Right lobe of liver (tissue), 6 donors: ENCODE measurements at regions not wholly inside any gene's neighbourhood (a gene's known extent, or its start where the extent isn't known, plus 50 kb on each side); places are given as distances from the start of the nearest gene placed in this dataset.

Experiments
- ATAC-seq, 4 donors: fragments of 200-7000 bp; cut with Tn5 transposase; one replicate each; pipeline ENCODE4 v1.9.1; 2020; ENCODE audit warnings: mild to moderate bottlenecking in 4 of 4, moderate library complexity in 4 of 4
- DNase-seq, 3 donors: peaks; one replicate each; pipeline ENCODE4 v3.0.0-alpha.2; 2020
- H3K27ac ChIP-seq, 3 donors: fragments of 200-600 bp; one replicate each; pipeline ENCODE4 v1.8.0; 2022
- H3K27me3 ChIP-seq, 2 donors: fragments of 200-600 bp; one replicate each; pipeline ENCODE4 v1.8.0; 2022
- H3K36me3 ChIP-seq, 4 donors: fragments of 200-600 bp; sonication (generic) in 1 of 4; one replicate each; pipeline versions ENCODE4 v1.5.1 to v1.8.0; 2017 to 2022; ENCODE audit warnings: control low read depth in 1 of 4
- H3K4me1 ChIP-seq, 4 donors: fragments of 200-600 bp; sonication (generic) in 1 of 4; one replicate each; pipeline versions ENCODE4 v1.5.1 to v1.8.0; 2017 to 2022; ENCODE audit warnings: control low read depth in 1 of 4
- H3K4me3 ChIP-seq, 3 donors: fragments of 200-600 bp; one replicate each; pipeline ENCODE4 v1.8.0; 2022
- H3K9me3 ChIP-seq, 4 donors: fragments of 200-600 bp; sonication (generic) in 1 of 4; one replicate each; pipeline versions ENCODE4 v1.5.1 to v1.8.0; 2017 to 2022; ENCODE audit warnings: control low read depth in 1 of 4
- CTCF ChIP-seq, 4 donors: fragments of 200-600 bp in 3 of 4; fragments of 450-650 bp in 1 of 4; IDR thresholded peaks; one replicate each; pipeline versions ENCODE4 v1.5.1 to v1.8.0; 2016 to 2022; ENCODE audit warnings: antibody characterized with exemption in 4 of 4, mild to moderate bottlenecking in 2 of 4
- POLR2A ChIP-seq: fragments of 450-650 bp; IDR thresholded peaks from one replicate; pipeline ENCODE4 v1.6.1; 2017; ENCODE audit warnings: antibody characterized with exemption, mild to moderate bottlenecking
- WGBS: methylation state at CpG from one replicate; pipeline ENCODE4 v1.1.6; 2018; ENCODE audit warnings: low coverage, low lambda C conversion rate; ENCODE audit not compliant: insufficient coverage; ENCODE audit errors: missing lambda C conversion rate; 5-methylcytosine and 5-hydroxymethylcytosine counted together
- intact Hi-C, 2 donors: fragments of 100-400 bp; cut with DNase I; formaldehyde crosslinking; loops; one replicate each; pipeline versions ENCODE4 v1.11.2 to v1.14.1; 2022
- donor health status: DM: no; HTN: yes; CAD: no.
- donor health status: DM: no; HTN: no; CAD: no.
- donor health status: DM: no; HTN: no; CAD: no.
- donor health status: DM: no; HTN: yes; CAD: no.
- donor health status: DM: no; HTN: yes; CAD: no.

- Histone ChIP-seq H3K36me3 (no peaks in the 10 kb centered on the region), H3K27ac (no peak overlapping the region), H3K4me1 (no peaks in the 10 kb centered on the region), H3K27me3 (no peaks in the 10 kb centered on the region), H3K4me3 (no peak overlapping the region), H3K9me3 (no peaks in the 10 kb centered on the region)
- DNase-seq (no peak), ATAC-seq (no peak)
- 45% methylated on average over 1 of the region's 1 CpG for WGBS
- intact Hi-C loops, result no loop called here
- TF ChIP-seq CTCF (IDR thresholded peaks at IDR 0.05) (no peak), POLR2A (no peak)
Measured at GRCh38 chr20:11727708-11728107, 190.0 kb upstream of the BTBD3 start.

- no peaks in the 10 kb centered on the region for H3K9me3 ChIP-seq
- WGBS, result 58% methylated on average over 2 of the region's 2 CpGs
- H3K4me1 ChIP-seq, result no peaks in the 10 kb centered on the region
- ATAC-seq, result no peak
- no peak for DNase-seq
- H3K36me3 ChIP-seq, result no peaks in the 10 kb centered on the region
- TF ChIP-seq CTCF (IDR thresholded peaks at IDR 0.05), result no peak
- TF ChIP-seq POLR2A, result no peak
- H3K27me3 ChIP-seq, result no peaks in the 10 kb centered on the region
- no peak overlapping the region for H3K4me3 ChIP-seq
- intact Hi-C loops, result no loop called here
- no peak overlapping the region for H3K27ac ChIP-seq
Measured at GRCh38 chr20:11728937-11729336, 188.8 kb upstream of the BTBD3 start.

- no peak for TF ChIP-seq CTCF (IDR thresholded peaks at IDR 0.05)
- TF ChIP-seq POLR2A, result no peak
- no peaks in the 10 kb centered on the region for H3K36me3 ChIP-seq
- WGBS, result 46% methylated on average over 1 of the region's 1 CpG
- H3K9me3 ChIP-seq, result no peaks in the 10 kb centered on the region
- H3K27me3 ChIP-seq, result no peaks in the 10 kb centered on the region
- ATAC-seq (no peak), DNase-seq (no peak)
- H3K27ac ChIP-seq, result no peak overlapping the region
- intact Hi-C loops, result no loop called here
- H3K4me3 ChIP-seq, result no peak overlapping the region
- no peaks in the 10 kb centered on the region for H3K4me1 ChIP-seq
Measured at GRCh38 chr20:11729806-11730205, 187.9 kb upstream of the BTBD3 start.

GRCh38 chr20:11734431-11734830, 183.3 kb upstream of the BTBD3 start:
- no peaks in the 10 kb centered on the region for H3K9me3 ChIP-seq
- DNase-seq (no peak), ATAC-seq (no peak)
- 40% methylated on average over 1 of the region's 1 CpG for WGBS
- H3K4me3 ChIP-seq, result no peak overlapping the region
- H3K36me3 ChIP-seq, result no peaks in the 10 kb centered on the region
- H3K27ac ChIP-seq, result no peak overlapping the region
- no peaks in the 10 kb centered on the region for H3K4me1 ChIP-seq
- no peak for TF ChIP-seq CTCF (IDR thresholded peaks at IDR 0.05)
- no peak for TF ChIP-seq POLR2A
- intact Hi-C loops, result no loop called here
- no peaks in the 10 kb centered on the region for H3K27me3 ChIP-seq

- TF ChIP-seq CTCF (IDR thresholded peaks at IDR 0.05), result no peak
- TF ChIP-seq POLR2A, result no peak
- H3K27me3 ChIP-seq, result no peaks in the 10 kb centered on the region
- H3K27ac ChIP-seq, result no peak overlapping the region
- 75% methylated on average over 1 of the region's 1 CpG for WGBS
- no peaks in the 10 kb centered on the region for H3K36me3 ChIP-seq
- no peaks in the 10 kb centered on the region for H3K4me1 ChIP-seq
- no peak for ATAC-seq
- H3K4me3 ChIP-seq, result no peak overlapping the region
- no peaks in the 10 kb centered on the region for H3K9me3 ChIP-seq
- DNase-seq, result no peak
- intact Hi-C loops, result no loop called here
Measured at GRCh38 chr20:11738852-11739251, 178.8 kb upstream of the BTBD3 start.
